Endodermal cell (in vitro differentiated cells): ENCODE measurements at regions not wholly inside any gene's neighbourhood (a gene's known extent, or its start where the extent isn't known, plus 50 kb on each side); places are given as distances from the start of the nearest gene placed in this dataset.

ENCODE experiments used
- DNase-seq: peaks from one replicate; pipeline ENCODE4 v3.0.0-alpha.2; 2017
- H3K27ac ChIP-seq: 2 replicates; pipeline ENCODE4 v1.5.1; 2013; ENCODE audit warnings: mild to moderate bottlenecking, low read depth, low read length, moderate library complexity
- H3K27me3 ChIP-seq: 2 replicates; pipeline ENCODE4 v1.6.1; 2013; ENCODE audit warnings: mild to moderate bottlenecking, low read length, moderate library complexity; ENCODE audit not compliant: insufficient read depth, control insufficient read depth, poor library complexity, severe bottlenecking
- H3K36me3 ChIP-seq: 2 replicates; pipeline ENCODE4 v1.7.0; 2013; ENCODE audit warnings: mild to moderate bottlenecking, low read length, moderate library complexity; ENCODE audit not compliant: control insufficient read depth, insufficient read depth
- H3K4me1 ChIP-seq: one replicate; pipeline ENCODE4 v1.7.0; 2013; ENCODE audit warnings: low read length; ENCODE audit not compliant: control insufficient read depth, insufficient read depth
- H3K4me3 ChIP-seq: 2 replicates; pipeline ENCODE4 v1.5.1; 2013; ENCODE audit warnings: mild to moderate bottlenecking, low read length, moderate library complexity
- H3K9ac ChIP-seq: 2 replicates; pipeline ENCODE4 v1.6.1; 2013; ENCODE audit warnings: mild to moderate bottlenecking, low read length, moderate library complexity; ENCODE audit not compliant: poor library complexity, severe bottlenecking; ENCODE audit errors: extremely low read depth
- H3K9me3 ChIP-seq: 2 replicates; pipeline ENCODE4 v1.6.1; 2013; ENCODE audit warnings: mild to moderate bottlenecking, low read length, moderate library complexity; ENCODE audit not compliant: control insufficient read depth
- H3K27ac Mint-ChIP-seq: 2 replicates; pipeline ENCODE4 v1.8.0; 2020; ENCODE audit warnings: mixed read lengths
- H3K27me3 Mint-ChIP-seq: 2 replicates; pipeline ENCODE4 v1.8.0; 2021; ENCODE audit warnings: mild to moderate bottlenecking, mixed read lengths; ENCODE audit not compliant: insufficient read depth
- H3K36me3 Mint-ChIP-seq: 2 replicates; pipeline ENCODE4 v1.8.0; 2020; ENCODE audit warnings: low read depth, mixed read lengths
- H3K4me1 Mint-ChIP-seq: 2 replicates; pipeline ENCODE4 v1.8.0; 2020; ENCODE audit warnings: mixed read lengths
- H3K4me3 Mint-ChIP-seq: 2 replicates; pipeline ENCODE4 v1.8.0; 2020; ENCODE audit warnings: mild to moderate bottlenecking, moderate library complexity, mixed read lengths
- H3K9me3 Mint-ChIP-seq: 2 replicates; pipeline ENCODE4 v1.8.0; 2020; ENCODE audit warnings: mild to moderate bottlenecking, mixed read lengths
- WGBS, 2 experiments: methylation state at CpG; one replicate each; pipeline versions ENCODE4 v1.1.5 to v1.1.7; 2013; ENCODE audit warnings: missing lambda C conversion rate in 2 of 2, mixed read lengths in 1 of 2; ENCODE audit not compliant: insufficient coverage in 1 of 2, insufficient read length in 1 of 2; 5-methylcytosine and 5-hydroxymethylcytosine counted together
- TF ChIP-seq, protein P1 (sequence below): fragments of 200-600 bp; sonication (generic); conservative IDR thresholded peaks from 2 replicates; pipeline ENCODE4 v1.5.0; 2021; ENCODE audit warnings: antibody characterized with exemption, mild to moderate bottlenecking

GRCh38 chr19:28137772-28138171, 1075.2 kb downstream of the UQCRFS1 start:
- Mint-ChIP-seq H3K27me3 (no peaks in the 10 kb centered on the region), H3K27ac (no peak overlapping the region), H3K4me1 (peaks cover 38% of the 10 kb centered on the region), H3K9me3 (no peaks in the 10 kb centered on the region), H3K4me3 (no peak overlapping the region), H3K36me3 (no peaks in the 10 kb centered on the region)
- TF ChIP-seq, protein P1, sequence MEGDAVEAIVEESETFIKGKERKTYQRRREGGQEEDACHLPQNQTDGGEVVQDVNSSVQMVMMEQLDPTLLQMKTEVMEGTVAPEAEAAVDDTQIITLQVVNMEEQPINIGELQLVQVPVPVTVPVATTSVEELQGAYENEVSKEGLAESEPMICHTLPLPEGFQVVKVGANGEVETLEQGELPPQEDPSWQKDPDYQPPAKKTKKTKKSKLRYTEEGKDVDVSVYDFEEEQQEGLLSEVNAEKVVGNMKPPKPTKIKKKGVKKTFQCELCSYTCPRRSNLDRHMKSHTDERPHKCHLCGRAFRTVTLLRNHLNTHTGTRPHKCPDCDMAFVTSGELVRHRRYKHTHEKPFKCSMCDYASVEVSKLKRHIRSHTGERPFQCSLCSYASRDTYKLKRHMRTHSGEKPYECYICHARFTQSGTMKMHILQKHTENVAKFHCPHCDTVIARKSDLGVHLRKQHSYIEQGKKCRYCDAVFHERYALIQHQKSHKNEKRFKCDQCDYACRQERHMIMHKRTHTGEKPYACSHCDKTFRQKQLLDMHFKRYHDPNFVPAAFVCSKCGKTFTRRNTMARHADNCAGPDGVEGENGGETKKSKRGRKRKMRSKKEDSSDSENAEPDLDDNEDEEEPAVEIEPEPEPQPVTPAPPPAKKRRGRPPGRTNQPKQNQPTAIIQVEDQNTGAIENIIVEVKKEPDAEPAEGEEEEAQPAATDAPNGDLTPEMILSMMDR = no peak
- H3K27ac ChIP-seq = no peak overlapping the region
- H3K27me3 ChIP-seq = no peaks in the 10 kb centered on the region
- no peaks in the 10 kb centered on the region for H3K9me3 ChIP-seq
- H3K4me3 ChIP-seq = no peak overlapping the region
- H3K36me3 ChIP-seq = no peaks in the 10 kb centered on the region
- no peak overlapping the region for H3K9ac ChIP-seq
- no peak for DNase-seq
- H3K4me1 ChIP-seq = peaks cover 14% of the 10 kb centered on the region
- WGBS, 2 experiments = 71 to 92% methylated on average over 1 to 4 of the region's 4 CpGs

DNA sequence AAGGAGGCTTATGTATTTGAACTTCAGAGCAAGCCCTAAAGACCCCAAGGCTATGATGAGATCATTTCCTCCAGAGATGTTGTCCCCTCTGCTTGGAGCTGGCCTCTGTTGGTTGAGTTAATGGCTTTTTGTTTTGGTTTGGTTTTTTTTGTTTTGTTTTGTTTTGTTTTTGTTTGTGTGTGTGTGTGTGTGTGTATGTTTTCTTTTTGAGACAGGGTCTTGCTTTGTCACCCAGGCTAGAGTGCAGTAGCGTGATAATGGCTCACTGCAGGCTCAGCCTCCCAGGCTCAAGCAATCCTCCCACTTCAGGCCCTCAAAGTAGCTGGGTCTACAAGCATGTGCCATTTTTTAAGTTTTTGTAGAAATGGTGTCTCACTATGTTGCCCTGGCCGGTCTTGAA, 1076.2 kb downstream of the UQCRFS1 start:
- Histone ChIP-seq H3K9me3 (no peaks in the 10 kb centered on the region), H3K36me3 (no peaks in the 10 kb centered on the region), H3K27ac (no peak overlapping the region), H3K9ac (no peak overlapping the region), H3K4me3 (no peak overlapping the region), H3K4me1 (peaks cover 13% of the 10 kb centered on the region), H3K27me3 (no peaks in the 10 kb centered on the region)
- Mint-ChIP-seq H3K36me3 (no peaks in the 10 kb centered on the region), H3K9me3 (no peaks in the 10 kb centered on the region), H3K27me3 (no peaks in the 10 kb centered on the region), H3K4me3 (no peak overlapping the region), H3K27ac (no peak overlapping the region), H3K4me1 (peaks cover 37% of the 10 kb centered on the region)
- DNase-seq = no peak
- 92 to 100% methylated on average over 1 to 2 of the region's 2 CpGs for WGBS, 2 experiments
- TF ChIP-seq, protein P1 = no peak

DNA sequence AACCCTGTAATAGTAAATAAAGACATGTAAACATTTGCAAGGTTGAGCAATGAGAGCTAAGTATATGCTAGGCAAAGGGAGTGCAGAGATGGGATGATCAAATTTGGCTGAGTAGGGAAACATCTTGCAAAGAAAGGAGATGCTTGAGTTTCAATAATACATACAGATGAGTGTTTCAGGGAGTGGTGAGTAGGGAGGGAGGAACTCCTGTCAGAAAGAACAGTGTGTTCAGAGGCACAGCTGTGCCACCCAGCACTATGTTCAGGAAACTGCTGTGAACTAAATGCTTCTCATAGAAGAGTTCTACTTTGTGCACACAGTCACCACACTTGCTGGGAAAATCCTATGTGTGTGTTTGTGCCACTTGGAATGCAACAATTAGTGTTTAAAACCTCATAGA, 1077.1 kb downstream of the UQCRFS1 start:
- Mint-ChIP-seq H3K9me3 (no peaks in the 10 kb centered on the region), H3K36me3 (no peaks in the 10 kb centered on the region), H3K27ac (no peak overlapping the region), H3K4me3 (no peak overlapping the region), H3K27me3 (no peaks in the 10 kb centered on the region), H3K4me1 (peaks cover 39% of the 10 kb centered on the region)
- Histone ChIP-seq H3K27ac (no peak overlapping the region), H3K27me3 (no peaks in the 10 kb centered on the region), H3K4me3 (no peak overlapping the region), H3K36me3 (no peaks in the 10 kb centered on the region), H3K4me1 (peaks cover 12% of the 10 kb centered on the region), H3K9ac (no peak overlapping the region), H3K9me3 (no peaks in the 10 kb centered on the region)
- TF ChIP-seq, protein P1 = no peak
- no peak for DNase-seq
